Heart left ventricle (tissue), 16 donors: ENCODE measurements at regions not wholly inside any gene's neighbourhood (a gene's known extent, or its start where the extent isn't known, plus 50 kb on each side); places are given as distances from the start of the nearest gene placed in this dataset.

ENCODE experiments used
- ATAC-seq, 4 donors: fragments of 200-7000 bp; cut with Tn5 transposase; one replicate each; pipeline ENCODE4 v1.9.1; 2020 to 2022; ENCODE audit warnings: moderate library complexity in 4 of 4, mild to moderate bottlenecking in 3 of 4, moderate number of reproducible peaks in 1 of 4
- DNase-seq, 5 donors: peaks; one replicate each; pipeline ENCODE4 v3.0.0-alpha.2; 2020
- H3K27ac ChIP-seq, 12 donors: fragments of 200-600 bp; sonication (generic) in 4 of 12; one replicate each; pipeline versions ENCODE4 v1.5.0 to v1.8.0; 2016 to 2022; ENCODE audit warnings: mild to moderate bottlenecking in 2 of 12
- H3K27me3 ChIP-seq, 9 donors: fragments of 200-600 bp; sonication (generic) in 2 of 9; one replicate each; pipeline versions ENCODE4 v1.5.1 to v1.8.0; 2016 to 2022; ENCODE audit warnings: mild to moderate bottlenecking in 3 of 9
- H3K36me3 ChIP-seq, 9 donors: fragments of 200-600 bp; sonication (generic) in 2 of 9; one replicate each; pipeline versions ENCODE4 v1.5.0 to v1.8.0; 2018 to 2022; ENCODE audit warnings: mild to moderate bottlenecking in 2 of 9
- H3K4me1 ChIP-seq, 12 donors: fragments of 200-600 bp; sonication (generic) in 4 of 12; one replicate each; pipeline versions ENCODE4 v1.5.0 to v1.8.0; 2016 to 2022; ENCODE audit warnings: mild to moderate bottlenecking in 3 of 12
- H3K4me3 ChIP-seq, 12 donors: fragments of 200-600 bp; sonication (generic) in 4 of 12; one replicate each; pipeline versions ENCODE4 v1.5.0 to v1.8.0; 2017 to 2022; ENCODE audit warnings: mild to moderate bottlenecking in 9 of 12, moderate library complexity in 4 of 12
- H3K9me3 ChIP-seq, 12 donors: fragments of 200-600 bp; sonication (generic) in 4 of 12; one replicate each; pipeline versions ENCODE4 v1.5.0 to v1.8.0; 2016 to 2022; ENCODE audit warnings: mild to moderate bottlenecking in 1 of 12
- POLR2A ChIP-seq, 2 donors: fragments of 450-650 bp; IDR thresholded peaks; one replicate each; pipeline ENCODE4 v1.6.1; 2017; ENCODE audit warnings: antibody characterized with exemption in 2 of 2, mild to moderate bottlenecking in 2 of 2, moderate library complexity in 2 of 2
- WGBS, 4 donors: extraction: QIAGEN DNeasy Blood & Tissue Kit in 2 of 4; methylation state at CpG; one replicate each; pipeline versions ENCODE4 v1.1.5 to v1.1.7; 2013 to 2018; 5-methylcytosine and 5-hydroxymethylcytosine counted together
- intact Hi-C, 10 donors: fragments of 100-400 bp; cut with DNase I; formaldehyde crosslinking; loops; one replicate each; pipeline versions ENCODE4 v1.11.1 to v1.14.2; 2022
- TF ChIP-seq, protein P1 (sequence below), 12 donors: fragments of 200-600 bp; sonication (generic) in 4 of 12; IDR thresholded peaks; one replicate each; pipeline versions ENCODE4 v1.5.0 to v1.8.0; 2018 to 2022; ENCODE audit warnings: antibody characterized with exemption in 12 of 12, mild to moderate bottlenecking in 5 of 12
- donor health status: ischemic (EF 13 %, LVEDD 7.1; RV severe dilation, severe dysfunction).
- donor health status: healthy with polysubstance abuse.
- donor health status: DM: no; HTN: yes; CAD: no.
- donor health status: DM: no; HTN: no; CAD: no.
- donor health status: ischemic (EF 25% LVEDD 6.9; RV normal size, moderate dysfunction).
- donor health status: ischemic (EF 25% LVEDD 5.7; RV mildly dilated, moderate dysfunction).
- donor health status: healthy.
- donor health status: DM: yes; HTN: yes; CAD: no.
- donor health status: ischemic (EF 35%, LVEDD 5.7; RV mildly dilated, moderate dysfunction).
- donor health status: nonischemic (EF 11% LVEDD 7.7; RV severe dilation, severe dysfunction).
- donor health status: DM: yes; HTN: yes; CAD: no.
- donor health status: PGD.
- donor health status: ischemic (EF 29% LVEDD 5.4; RV normal size, mild dysfunction).
- donor health status: nonischemic (EF 23%, LVEDD 6.1; RV moderate dilation, normal function).

GRCh38 chr9:19650312-19650711 lies 138.5 kb downstream of the SLC24A2 start:
- H3K27ac ChIP-seq: no peak overlapping the region
- no peak overlapping the region for H3K4me3 ChIP-seq
- intact Hi-C loops: loop anchor here in 1 of 10 donors (10.0 kb wide), 1 partner anchor 64 kb away; no protein-coding TSS in a partner anchor
- WGBS, 4 donors: 46 to 63% (median 53%) methylated on average over 2 of the region's 2 CpGs
- no peaks in the 10 kb centered on the region for H3K4me1 ChIP-seq
- TF ChIP-seq POLR2A (IDR thresholded peaks at IDR 0.05): no peak
- H3K9me3 ChIP-seq: no peaks in the 10 kb centered on the region
- no peaks in the 10 kb centered on the region for H3K27me3 ChIP-seq
- no peaks in the 10 kb centered on the region for H3K36me3 ChIP-seq
- ATAC-seq (no peak), DNase-seq (no peak)

DNA sequence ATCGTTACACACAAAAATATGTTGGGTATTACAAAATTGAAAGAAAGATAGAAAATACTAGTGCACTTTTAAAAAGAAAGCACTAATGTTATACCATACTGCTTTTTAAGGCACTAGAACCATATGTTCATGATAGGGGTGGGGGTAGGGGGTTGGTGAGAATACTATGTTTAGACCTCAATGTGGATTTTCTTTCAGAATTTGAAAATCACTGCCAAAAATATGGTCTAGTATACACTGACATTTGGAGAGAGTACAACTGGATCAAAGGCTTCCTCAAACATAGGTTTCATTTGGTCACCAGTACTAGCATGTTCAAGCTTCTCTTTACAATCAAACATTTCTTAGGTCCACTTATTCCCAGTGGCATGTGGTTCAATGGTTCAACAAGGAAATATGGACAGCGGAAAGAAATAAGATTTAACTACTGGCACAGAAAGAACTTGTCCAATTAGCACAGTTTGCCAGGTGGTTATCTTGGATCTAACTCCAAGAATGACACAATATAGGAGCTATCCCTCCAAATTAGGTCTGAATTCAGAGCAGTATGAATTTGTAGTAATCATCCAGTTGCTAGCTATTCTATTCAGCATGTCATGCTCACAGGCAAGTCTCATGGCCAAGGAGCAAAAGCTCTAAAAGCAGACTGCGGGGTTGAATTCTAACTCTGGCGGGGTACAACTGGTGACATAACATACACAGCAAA lies 139.3 kb downstream of the SLC24A2 start:
- ATAC-seq: peak in 2 of 4 donors; percentile 39 to 76
- no peaks in the 10 kb centered on the region for H3K9me3 ChIP-seq
- DNase-seq: no peak

GRCh38 chr9:19648672-19649071 lies 140.2 kb downstream of the SLC24A2 start:
- TF ChIP-seq, protein P1, sequence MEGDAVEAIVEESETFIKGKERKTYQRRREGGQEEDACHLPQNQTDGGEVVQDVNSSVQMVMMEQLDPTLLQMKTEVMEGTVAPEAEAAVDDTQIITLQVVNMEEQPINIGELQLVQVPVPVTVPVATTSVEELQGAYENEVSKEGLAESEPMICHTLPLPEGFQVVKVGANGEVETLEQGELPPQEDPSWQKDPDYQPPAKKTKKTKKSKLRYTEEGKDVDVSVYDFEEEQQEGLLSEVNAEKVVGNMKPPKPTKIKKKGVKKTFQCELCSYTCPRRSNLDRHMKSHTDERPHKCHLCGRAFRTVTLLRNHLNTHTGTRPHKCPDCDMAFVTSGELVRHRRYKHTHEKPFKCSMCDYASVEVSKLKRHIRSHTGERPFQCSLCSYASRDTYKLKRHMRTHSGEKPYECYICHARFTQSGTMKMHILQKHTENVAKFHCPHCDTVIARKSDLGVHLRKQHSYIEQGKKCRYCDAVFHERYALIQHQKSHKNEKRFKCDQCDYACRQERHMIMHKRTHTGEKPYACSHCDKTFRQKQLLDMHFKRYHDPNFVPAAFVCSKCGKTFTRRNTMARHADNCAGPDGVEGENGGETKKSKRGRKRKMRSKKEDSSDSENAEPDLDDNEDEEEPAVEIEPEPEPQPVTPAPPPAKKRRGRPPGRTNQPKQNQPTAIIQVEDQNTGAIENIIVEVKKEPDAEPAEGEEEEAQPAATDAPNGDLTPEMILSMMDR (IDR thresholded peaks at IDR 0.05): no peak
- TF ChIP-seq POLR2A (IDR thresholded peaks at IDR 0.05): no peak
- Histone ChIP-seq H3K4me1 (no peaks in the 10 kb centered on the region), H3K27ac (no peak overlapping the region), H3K4me3 (no peak overlapping the region), H3K9me3 (no peaks in the 10 kb centered on the region), H3K36me3 (no peaks in the 10 kb centered on the region), H3K27me3 (no peaks in the 10 kb centered on the region)
- intact Hi-C loops: loop anchor here in 2 of 10 donors (10.0 kb wide), 1 partner anchor 154 kb away; no protein-coding TSS in a partner anchor
- WGBS, 4 donors: 45 to 51% (median 50%) methylated on average over 2 of the region's 2 CpGs
- ATAC-seq: peak in 2 of 4 donors; percentile 64 to 89
- peak in 2 of 5 donors; percentile 15 to 34 for DNase-seq

More for the DNA sequence above, 139.3 kb downstream of the SLC24A2 start:
- no peak for TF ChIP-seq POLR2A (IDR thresholded peaks at IDR 0.05)
- TF ChIP-seq, protein P1 (IDR thresholded peaks at IDR 0.05): no peak
- no peak overlapping the region for H3K4me3 ChIP-seq
- WGBS, 4 donors: 61 to 88% (median 71%) methylated on average over 4 of the region's 4 CpGs
- H3K36me3 ChIP-seq: no peaks in the 10 kb centered on the region
- peak overlapping the region in 1 of 12 donors; percentile 3 for H3K27ac ChIP-seq
- H3K4me1 ChIP-seq: no peaks in the 10 kb centered on the region
- no peaks in the 10 kb centered on the region for H3K27me3 ChIP-seq
- intact Hi-C loops: loop anchor here in 3 of 10 donors (10.0 kb wide), 2 partner anchors 65 to 155 kb away; no protein-coding TSS in a partner anchor

GRCh38 chr9:19643875-19644274 lies 145.0 kb downstream of the SLC24A2 start:
- Histone ChIP-seq H3K4me1 (no peaks in the 10 kb centered on the region), H3K27ac (no peak overlapping the region), H3K27me3 (no peaks in the 10 kb centered on the region), H3K4me3 (no peak overlapping the region), H3K36me3 (no peaks in the 10 kb centered on the region), H3K9me3 (no peaks in the 10 kb centered on the region)
- intact Hi-C loops: loop anchor here in 2 of 10 donors (10.0 kb wide), 1 partner anchor 149 kb away; no protein-coding TSS in a partner anchor
- ATAC-seq: no peak
- no peak for TF ChIP-seq POLR2A (IDR thresholded peaks at IDR 0.05)
- TF ChIP-seq, protein P1 (IDR thresholded peaks at IDR 0.05): no peak
- DNase-seq: no peak
